ENCODE measurements at regions not wholly inside any gene's neighbourhood (a gene's known extent, or its start where the extent isn't known, plus 50 kb on each side); places are given as distances from the start of the nearest gene placed in this dataset.

DNA sequence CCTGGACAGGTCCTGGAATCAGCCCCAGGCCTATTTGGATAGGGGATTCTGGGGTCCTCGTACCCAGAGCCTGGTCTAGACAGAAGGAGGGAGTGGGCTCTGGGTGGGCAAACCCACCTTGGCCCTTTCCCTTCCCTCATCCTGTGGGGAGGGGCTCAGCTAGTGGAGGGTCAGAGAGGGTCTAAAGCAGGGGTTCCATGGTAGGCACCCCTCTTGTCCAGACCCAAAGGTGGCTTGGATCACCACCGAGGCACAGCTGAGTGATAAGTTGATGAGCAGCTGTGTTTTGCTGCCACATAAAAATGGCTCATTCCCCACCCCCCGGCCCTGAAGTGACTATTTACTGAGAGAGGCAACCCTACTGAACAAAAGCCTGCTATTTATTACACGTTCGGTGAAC, 53.8 kb upstream of the KCNMB1 start:
- no peak for TF ChIP-seq NFRKB (IDR thresholded peaks at IDR 0.05)
- TF ChIP-seq HDGF (IDR thresholded peaks at IDR 0.05; ENCODE audit: borderline replicate concordance) = no peak
- TF ChIP-seq PKNOX1 (IDR thresholded peaks at IDR 0.05) = no peak
- no peak for TF ChIP-seq SP1 (IDR thresholded peaks at IDR 0.05)
- no peak for TF ChIP-seq FOXM1 (IDR thresholded peaks at IDR 0.05; ENCODE audit: borderline replicate concordance)

Data from HEK293T (cell line).